ENCODE measurements at regions not wholly inside any gene's neighbourhood (a gene's known extent, or its start where the extent isn't known, plus 50 kb on each side); places are given as distances from the start of the nearest gene placed in this dataset.

- H3K4me3 ChIP-seq (ENCODE audit: low read depth, low read length): no peak overlapping the region
- H3K27ac ChIP-seq: no peak overlapping the region
- H3K36me3 ChIP-seq (replicated peaks): no peaks in the 10 kb centered on the region
- no peak for TF ChIP-seq CTCF (IDR thresholded peaks at IDR 0.05; ENCODE audit: low read depth, low read length, missing control alignments)
- DNase-seq: no peak
- in situ Hi-C loops (cut with HindIII; ENCODE audit: low pct_ligation_motif_present, low sequenced_read_pairs): no loop called here
- H3K27me3 ChIP-seq (replicated peaks): no peaks in the 10 kb centered on the region
Observed at GRCh38 chr2:34340307-34340706, 741.2 kb upstream of the FAM98A start.

- in situ Hi-C loops (cut with HindIII; ENCODE audit: low pct_ligation_motif_present, low sequenced_read_pairs): no loop called here
- H3K27me3 ChIP-seq (replicated peaks): no peaks in the 10 kb centered on the region
- no peaks in the 10 kb centered on the region for H3K36me3 ChIP-seq (replicated peaks)
- TF ChIP-seq CTCF (IDR thresholded peaks at IDR 0.05; ENCODE audit: low read depth, low read length, missing control alignments): no peak
- no peak overlapping the region for H3K4me3 ChIP-seq (ENCODE audit: low read depth, low read length)
- H3K27ac ChIP-seq: no peak overlapping the region
- DNase-seq: no peak
Observed at GRCh38 chr2:34337735-34338134, 738.6 kb upstream of the FAM98A start.

GRCh38 chr2:34332813-34333212, 733.7 kb upstream of the FAM98A start:
- Histone ChIP-seq H3K27ac (no peak overlapping the region), H3K27me3 (replicated peaks) (no peaks in the 10 kb centered on the region), H3K36me3 (replicated peaks) (no peaks in the 10 kb centered on the region), H3K4me3 (ENCODE audit: low read depth, low read length) (no peak overlapping the region)
- no peak for DNase-seq
- in situ Hi-C loops (cut with HindIII; ENCODE audit: low pct_ligation_motif_present, low sequenced_read_pairs): no loop called here
- no peak for TF ChIP-seq CTCF (IDR thresholded peaks at IDR 0.05; ENCODE audit: low read depth, low read length, missing control alignments)

GRCh38 chr2:34320056-34320455, 721.0 kb upstream of the FAM98A start:
- no peaks in the 10 kb centered on the region for H3K36me3 ChIP-seq (replicated peaks)
- DNase-seq: no peak
- no peak overlapping the region for H3K4me3 ChIP-seq (ENCODE audit: low read depth, low read length)
- H3K27ac ChIP-seq: no peak overlapping the region
- in situ Hi-C loops (cut with HindIII; ENCODE audit: low pct_ligation_motif_present, low sequenced_read_pairs): no loop called here
- no peak for TF ChIP-seq CTCF (IDR thresholded peaks at IDR 0.05; ENCODE audit: low read depth, low read length, missing control alignments)
- no peaks in the 10 kb centered on the region for H3K27me3 ChIP-seq (replicated peaks)

- no peak for TF ChIP-seq CTCF (IDR thresholded peaks at IDR 0.05; ENCODE audit: low read depth, low read length, missing control alignments)
- no peak for DNase-seq
- no peak overlapping the region for H3K4me3 ChIP-seq (ENCODE audit: low read depth, low read length)
- no peaks in the 10 kb centered on the region for H3K27me3 ChIP-seq (replicated peaks)
- in situ Hi-C loops (cut with HindIII; ENCODE audit: low pct_ligation_motif_present, low sequenced_read_pairs): no loop called here
- H3K27ac ChIP-seq: no peak overlapping the region
- no peaks in the 10 kb centered on the region for H3K36me3 ChIP-seq (replicated peaks)
Observed at GRCh38 chr2:34317797-34318196, 718.7 kb upstream of the FAM98A start.

GRCh38 chr2:34316788-34317187, 717.7 kb upstream of the FAM98A start:
- TF ChIP-seq CTCF (IDR thresholded peaks at IDR 0.05; ENCODE audit: low read depth, low read length, missing control alignments): no peak
- no peaks in the 10 kb centered on the region for H3K27me3 ChIP-seq (replicated peaks)
- H3K27ac ChIP-seq: no peak overlapping the region
- in situ Hi-C loops (cut with HindIII; ENCODE audit: low pct_ligation_motif_present, low sequenced_read_pairs): no loop called here
- DNase-seq: no peak
- H3K36me3 ChIP-seq (replicated peaks): no peaks in the 10 kb centered on the region
- no peak overlapping the region for H3K4me3 ChIP-seq (ENCODE audit: low read depth, low read length)

Measured in brain microvascular endothelial cell (primary cell).